T-helper 1 cell treated with Interleukin-12 subunit alpha and Interleukin-12 subunit beta and Interleukin-4 antibody, amounts not matched to agents 30 ng/mL and 1 ng/mL, for 36 hours (primary cell): ENCODE measurements at regions not wholly inside any gene's neighbourhood (a gene's known extent, or its start where the extent isn't known, plus 50 kb on each side); places are given as distances from the start of the nearest gene placed in this dataset.

Source experiments
- intact Hi-C: fragments of 100-400 bp; cut with micrococcal nuclease; formaldehyde crosslinking; loops from one replicate; pipeline ENCODE4 v1.15.1; 2024

GRCh38 chr5:152990217-152990616 lies 500.3 kb upstream of the GRIA1 start:
- intact Hi-C loops: no loop called here

DNA sequence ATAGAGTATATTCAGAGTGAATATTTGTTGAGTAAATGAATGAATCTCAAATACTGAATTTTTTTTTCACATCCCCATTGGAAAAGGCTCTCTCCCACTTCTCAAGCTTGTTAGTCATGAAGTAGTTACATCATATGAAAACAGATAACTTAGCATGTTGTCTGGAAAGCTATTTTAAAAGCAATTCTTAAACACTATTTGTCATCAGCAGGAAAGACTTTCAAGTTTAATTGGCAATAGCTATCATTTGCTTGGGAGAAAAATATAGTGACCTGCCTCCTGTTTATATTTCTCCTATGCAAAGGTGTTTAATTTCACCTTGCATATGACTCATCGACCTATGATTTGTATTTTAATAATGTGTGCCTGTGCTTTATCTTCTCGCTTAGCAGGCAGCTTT lies 499.8 kb upstream of the GRIA1 start:
- intact Hi-C loops: no loop called here

DNA sequence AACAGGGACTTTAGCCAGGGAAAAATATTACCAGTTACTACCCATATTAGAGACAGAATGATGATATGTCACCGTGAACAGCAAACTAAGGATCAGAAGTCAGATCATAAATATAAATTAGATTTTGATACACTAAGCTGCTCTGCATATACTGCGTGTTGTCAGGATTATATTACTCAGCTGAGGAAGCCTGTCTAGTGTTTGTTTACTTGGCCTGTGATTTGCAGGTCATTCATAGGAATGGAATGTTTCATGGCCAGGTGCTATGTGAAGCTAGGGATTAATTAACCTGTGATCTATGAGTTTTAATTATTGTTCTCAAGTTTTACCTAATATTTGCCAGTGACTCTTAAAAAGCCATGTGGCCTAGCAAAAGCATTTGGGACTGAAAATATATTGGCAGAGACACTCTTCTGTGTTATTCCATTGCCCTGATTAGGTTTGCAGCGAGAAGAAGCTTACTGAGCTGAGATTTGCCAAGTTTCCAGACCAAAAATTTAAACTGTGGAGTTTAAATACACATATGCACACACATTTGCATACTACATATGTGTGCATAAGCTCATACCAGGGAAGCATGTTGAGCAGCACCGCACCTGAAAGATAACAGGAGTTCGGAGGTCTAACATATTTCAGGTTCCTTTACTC lies 496.3 kb upstream of the GRIA1 start:
- intact Hi-C loops: no loop called here

DNA sequence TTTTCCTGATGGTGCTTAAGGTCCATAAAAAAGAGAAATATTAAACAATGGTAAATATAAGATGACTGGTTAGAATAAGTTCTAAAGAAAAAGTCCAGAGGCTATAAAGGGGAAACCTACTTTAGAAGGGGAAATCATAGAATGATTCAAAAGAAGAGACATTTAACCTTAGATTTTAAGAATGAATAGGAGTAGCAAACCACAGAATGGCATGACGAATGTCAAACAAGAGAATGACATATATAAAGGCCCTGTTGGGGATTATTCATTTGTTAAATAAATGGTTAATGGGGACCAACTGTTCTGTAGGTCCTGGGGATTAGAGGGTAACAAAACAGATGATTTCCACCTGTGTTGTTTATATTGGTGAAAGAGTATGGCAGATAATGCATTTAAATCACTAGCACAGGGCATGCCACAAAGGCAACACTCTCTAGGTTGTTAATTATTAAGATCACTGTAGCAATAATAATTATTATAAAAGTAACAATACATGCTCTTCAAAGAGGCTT lies 495.2 kb upstream of the GRIA1 start:
- intact Hi-C loops: no loop called here

DNA sequence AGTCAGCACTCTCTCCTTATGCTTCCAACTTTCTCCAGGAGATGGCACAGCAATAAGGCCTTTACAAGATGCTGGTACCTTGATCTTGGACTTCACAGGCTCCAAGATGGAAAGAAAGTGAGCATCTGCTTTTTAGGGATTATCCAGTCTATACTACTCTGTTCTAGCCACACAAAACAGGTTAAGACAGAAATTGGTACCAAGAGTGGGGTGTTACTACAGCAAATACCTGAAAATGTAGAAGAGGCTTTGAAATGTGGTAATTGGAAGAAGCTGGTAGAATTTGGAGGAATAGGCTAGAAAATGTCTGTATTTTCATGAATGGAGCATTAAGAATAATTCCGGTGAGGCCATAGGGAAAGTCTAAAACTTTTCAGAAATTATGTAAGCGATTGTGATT lies 484.8 kb upstream of the GRIA1 start:
- intact Hi-C loops: no loop called here

DNA sequence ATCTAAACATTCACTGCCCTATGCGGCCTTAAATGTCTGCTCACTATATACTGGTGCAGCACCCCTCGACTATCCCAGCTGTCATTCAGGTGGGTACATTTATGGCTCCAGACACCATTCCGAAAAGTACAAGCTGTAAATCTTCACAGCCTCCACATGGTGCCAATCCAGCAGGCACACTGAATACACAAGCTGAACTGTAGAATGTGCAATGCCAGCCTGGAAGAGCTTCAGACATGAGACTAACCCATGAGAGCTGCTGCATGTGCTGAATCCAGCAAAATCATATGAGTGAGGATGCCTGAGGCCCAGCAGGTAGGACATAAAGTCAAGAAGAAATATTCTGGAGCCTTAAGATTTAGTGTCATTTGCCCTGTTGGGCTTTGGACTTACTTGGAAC lies 483.8 kb upstream of the GRIA1 start:
- intact Hi-C loops: no loop called here

- intact Hi-C loops: no loop called here
Observed at GRCh38 chr5:153014194-153014593, 476.3 kb upstream of the GRIA1 start.

DNA sequence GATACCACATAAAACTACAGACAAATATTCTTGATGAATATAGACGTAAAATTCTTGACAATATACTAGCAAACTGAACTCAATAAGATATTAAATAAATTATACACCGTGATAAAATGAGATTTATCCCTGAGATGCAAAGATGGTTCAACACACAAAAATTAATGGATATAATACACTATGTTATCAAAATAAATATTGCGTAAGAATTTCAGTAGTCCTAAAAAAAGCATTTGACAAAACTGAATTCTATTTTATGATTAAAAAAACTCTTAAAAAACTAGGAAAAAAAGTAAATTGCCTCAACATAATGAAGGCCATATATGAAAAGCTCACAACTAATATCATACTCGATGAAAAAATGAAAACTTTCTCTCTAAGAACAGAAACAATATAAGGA lies 472.3 kb upstream of the GRIA1 start:
- intact Hi-C loops: no loop called here

- intact Hi-C loops: no loop called here
Observed at GRCh38 chr5:153030755-153031725, 459.4 kb upstream of the GRIA1 start.

- intact Hi-C loops: no loop called here
Observed at GRCh38 chr5:153039501-153039900, 451.0 kb upstream of the GRIA1 start.

DNA sequence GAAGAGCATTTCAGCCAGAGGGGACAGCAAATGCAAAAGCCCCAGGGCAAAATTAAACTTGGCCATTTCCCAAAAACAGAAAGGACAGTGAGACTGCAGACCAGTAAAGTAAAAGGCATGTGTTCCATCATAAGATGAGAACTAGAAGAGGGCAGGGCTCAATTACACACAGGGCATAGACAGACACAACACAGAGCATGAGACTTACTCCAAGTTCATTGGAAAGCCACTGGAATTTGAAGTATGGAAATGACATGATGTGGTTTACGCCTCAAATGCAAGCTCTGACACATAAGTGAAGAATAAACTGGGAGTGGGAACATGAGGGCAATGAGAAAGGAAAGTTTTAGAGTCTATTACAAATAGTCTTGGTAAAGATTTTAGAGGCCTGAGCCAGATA lies 446.6 kb upstream of the GRIA1 start:
- intact Hi-C loops: no loop called here

GRCh38 chr5:153050496-153051179 lies 439.8 kb upstream of the GRIA1 start:
- intact Hi-C loops: no loop called here

DNA sequence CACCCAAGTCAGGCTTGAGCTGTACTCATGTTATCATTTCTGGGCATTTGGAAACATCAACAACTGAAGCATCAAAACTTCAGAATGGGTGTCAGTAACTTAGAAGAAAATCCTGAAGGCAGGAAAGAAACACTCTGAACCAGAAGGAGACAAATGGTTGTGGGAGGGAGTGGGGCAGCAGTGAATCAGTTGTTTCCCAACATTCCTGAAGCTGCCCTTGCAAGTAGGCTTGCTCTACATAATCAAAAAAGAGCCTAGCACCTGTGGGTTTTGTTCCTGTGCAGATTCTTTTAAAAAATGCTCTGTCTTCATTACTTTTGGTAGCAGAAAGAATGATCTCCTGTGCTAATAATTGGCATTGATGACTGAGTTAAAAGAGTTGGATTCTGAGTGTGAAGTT lies 424.2 kb upstream of the GRIA1 start:
- intact Hi-C loops: no loop called here

GRCh38 chr5:153067869-153068268 lies 422.6 kb upstream of the GRIA1 start:
- intact Hi-C loops: no loop called here

DNA sequence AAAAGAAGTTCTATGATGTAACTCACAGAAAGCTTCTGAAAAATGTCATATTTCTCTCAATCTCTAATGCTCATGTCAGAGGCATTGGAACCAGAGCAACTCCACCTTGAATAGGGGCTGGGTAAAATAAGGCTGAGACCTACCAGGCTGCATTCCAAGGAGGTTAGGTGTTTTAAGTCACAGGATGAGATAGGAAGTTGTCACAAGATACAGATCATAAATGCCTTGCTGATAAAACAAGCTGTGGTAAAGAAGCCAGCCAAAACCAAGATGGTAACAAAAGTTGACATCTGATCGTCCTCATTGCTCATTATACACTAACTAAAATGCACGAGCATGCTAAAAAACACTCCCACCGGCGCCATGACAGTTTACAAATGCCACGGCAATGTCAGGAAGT lies 411.1 kb upstream of the GRIA1 start:
- intact Hi-C loops: no loop called here

- intact Hi-C loops: no loop called here
Observed at GRCh38 chr5:153080940-153081339, 409.5 kb upstream of the GRIA1 start.

DNA sequence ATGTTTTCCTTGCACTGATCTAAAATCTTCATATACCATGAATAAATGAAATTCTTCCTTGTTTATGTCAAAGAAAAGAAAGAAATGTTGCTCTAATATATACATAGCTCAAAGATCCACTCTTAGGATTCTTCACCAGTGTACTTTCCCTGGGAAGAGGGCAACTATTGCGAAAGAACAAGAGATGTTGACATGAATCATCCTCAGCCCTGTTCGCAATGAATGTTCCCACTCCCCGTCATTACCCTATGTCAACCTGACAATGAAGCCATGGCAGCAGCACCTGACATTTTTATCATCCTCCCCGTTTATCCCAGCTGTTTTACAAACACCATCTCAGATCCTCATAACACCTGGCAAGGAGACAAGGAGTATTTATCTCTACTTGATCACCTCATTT lies 409.1 kb upstream of the GRIA1 start:
- intact Hi-C loops: no loop called here

DNA sequence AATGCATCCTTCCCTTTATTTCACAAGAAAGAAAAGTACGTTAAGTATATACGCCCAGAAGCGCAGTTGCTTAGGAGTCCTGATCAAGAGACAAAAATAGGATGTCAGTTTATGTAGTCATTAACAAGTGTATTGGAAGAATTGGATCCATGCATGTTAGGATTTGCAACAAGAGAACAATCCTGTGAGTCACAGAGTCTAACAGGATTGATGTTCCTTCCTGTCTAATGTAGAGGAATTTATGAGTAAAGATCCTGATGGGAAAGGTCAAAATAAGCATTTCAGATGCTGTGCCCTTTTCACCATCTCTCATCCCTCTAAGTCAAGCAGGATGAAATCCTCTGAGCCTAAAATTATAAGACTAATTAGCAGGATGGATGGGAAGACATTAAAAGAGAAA lies 406.0 kb upstream of the GRIA1 start:
- intact Hi-C loops: no loop called here

GRCh38 chr5:153086486-153086885 lies 404.0 kb upstream of the GRIA1 start:
- intact Hi-C loops: no loop called here

DNA sequence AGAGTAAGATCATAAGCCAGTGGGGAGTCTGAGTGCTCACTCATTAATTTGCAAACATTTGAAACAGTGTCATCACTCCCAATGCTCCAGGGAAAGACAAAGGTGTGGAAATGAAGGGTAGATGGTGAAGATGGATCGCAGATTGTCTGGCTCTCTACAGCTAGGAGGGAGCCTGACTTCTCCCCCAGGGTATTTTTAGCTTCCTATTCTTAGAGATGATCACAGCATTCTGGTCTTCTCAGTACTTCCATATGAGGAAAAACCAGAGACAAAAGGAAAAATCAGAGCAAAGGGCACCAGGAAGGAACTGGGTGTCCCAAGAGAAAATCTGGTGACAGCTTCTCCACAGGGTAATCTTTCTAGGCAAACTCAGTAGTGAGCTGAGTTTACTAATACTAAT lies 401.9 kb upstream of the GRIA1 start:
- intact Hi-C loops: no loop called here

DNA sequence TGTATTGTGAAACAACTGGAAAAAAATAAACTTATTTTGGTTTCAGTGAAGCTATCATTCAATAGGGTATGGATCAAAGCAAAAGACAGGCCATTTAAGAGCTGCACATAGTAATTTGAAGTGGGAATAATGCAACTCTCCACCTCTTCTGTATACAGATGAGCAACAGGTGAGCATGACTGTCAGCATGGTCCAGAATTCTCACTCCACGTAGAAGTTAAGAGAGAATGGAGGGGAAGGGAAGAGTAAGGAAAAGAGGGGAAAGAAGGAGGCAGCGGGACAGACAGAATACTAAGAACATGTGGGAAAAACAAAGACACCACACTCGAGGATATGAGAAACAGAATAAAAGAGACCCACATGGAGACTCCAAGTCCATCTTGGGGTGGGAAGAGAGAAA lies 396.1 kb upstream of the GRIA1 start:
- intact Hi-C loops: no loop called here

- intact Hi-C loops: no loop called here
Observed at GRCh38 chr5:153096381-153096780, 394.1 kb upstream of the GRIA1 start.
